ENCODE measurements at regions not wholly inside any gene's neighbourhood (a gene's known extent, or its start where the extent isn't known, plus 50 kb on each side); places are given as distances from the start of the nearest gene placed in this dataset.

GRCh38 chr6:145009711-145010110 lies 724.6 kb downstream of the UTRN start:
- no peaks in the 10 kb centered on the region for H3K4me1 ChIP-seq
- H3K4me3 ChIP-seq: no peak overlapping the region
- H3K27me3 ChIP-seq: no peaks in the 10 kb centered on the region
- DNase-seq: no peak
- TF ChIP-seq CTCF (IDR thresholded peaks at IDR 0.05): no peak
- H3K36me3 ChIP-seq: no peaks in the 10 kb centered on the region
- H3K9me3 ChIP-seq: no peaks in the 10 kb centered on the region
- H3K9ac ChIP-seq (ENCODE audit: low read depth in 2 of 2, low read length in 2 of 2): no peak overlapping the region
- intact Hi-C loops (cut with DNase I): no loop called here
- no peak overlapping the region for H3K27ac ChIP-seq

- Histone ChIP-seq H3K4me1 (no peaks in the 10 kb centered on the region), H3K27me3 (no peaks in the 10 kb centered on the region), H3K9ac (ENCODE audit: low read depth in 2 of 2, low read length in 2 of 2) (no peak overlapping the region), H3K4me3 (no peak overlapping the region), H3K27ac (no peak overlapping the region), H3K36me3 (no peaks in the 10 kb centered on the region), H3K9me3 (no peaks in the 10 kb centered on the region)
- no peak for TF ChIP-seq CTCF (IDR thresholded peaks at IDR 0.05)
- DNase-seq: no peak
- intact Hi-C loops (cut with DNase I): no loop called here
Observed at GRCh38 chr6:145012039-145012662, 723.2 kb downstream of the EPM2A start.

- TF ChIP-seq CTCF (IDR thresholded peaks at IDR 0.05): no peak
- DNase-seq: no peak
- H3K4me1 ChIP-seq: no peaks in the 10 kb centered on the region
- H3K27ac ChIP-seq: no peak overlapping the region
- H3K4me3 ChIP-seq: no peak overlapping the region
- H3K36me3 ChIP-seq: no peaks in the 10 kb centered on the region
- no peaks in the 10 kb centered on the region for H3K9me3 ChIP-seq
- H3K9ac ChIP-seq (ENCODE audit: low read depth in 2 of 2, low read length in 2 of 2): no peak overlapping the region
- H3K27me3 ChIP-seq: no peaks in the 10 kb centered on the region
- intact Hi-C loops (cut with DNase I): no loop called here
Observed at GRCh38 chr6:145015739-145016558, 719.4 kb downstream of the EPM2A start.

- intact Hi-C loops (cut with DNase I): no loop called here
- Histone ChIP-seq H3K27ac (no peak overlapping the region), H3K4me1 (no peaks in the 10 kb centered on the region), H3K9ac (ENCODE audit: low read depth in 2 of 2, low read length in 2 of 2) (no peak overlapping the region), H3K4me3 (no peak overlapping the region), H3K36me3 (no peaks in the 10 kb centered on the region), H3K27me3 (no peaks in the 10 kb centered on the region), H3K9me3 (no peaks in the 10 kb centered on the region)
- TF ChIP-seq CTCF (IDR thresholded peaks at IDR 0.05): no peak
- no peak for DNase-seq
Observed at GRCh38 chr6:145017051-145017450, 718.3 kb downstream of the EPM2A start.

GRCh38 chr6:145017516-145017915 lies 717.8 kb downstream of the EPM2A start:
- H3K27me3 ChIP-seq: no peaks in the 10 kb centered on the region
- no peaks in the 10 kb centered on the region for H3K36me3 ChIP-seq
- H3K9me3 ChIP-seq: no peaks in the 10 kb centered on the region
- DNase-seq: no peak
- H3K4me3 ChIP-seq: no peak overlapping the region
- no peaks in the 10 kb centered on the region for H3K4me1 ChIP-seq
- TF ChIP-seq CTCF (IDR thresholded peaks at IDR 0.05): no peak
- H3K9ac ChIP-seq (ENCODE audit: low read depth in 2 of 2, low read length in 2 of 2): no peak overlapping the region
- intact Hi-C loops (cut with DNase I): no loop called here
- no peak overlapping the region for H3K27ac ChIP-seq
